Ovary (tissue), 7 donors: ENCODE measurements at regions not wholly inside any gene's neighbourhood (a gene's known extent, or its start where the extent isn't known, plus 50 kb on each side); places are given as distances from the start of the nearest gene placed in this dataset.

Experiments
- DNase-seq, 5 donors: peaks; one replicate each; pipeline ENCODE4 v3.0.0-alpha.2; 2019 to 2020
- H3K27ac ChIP-seq, 2 donors: fragments of 200-600 bp; one replicate each; pipeline versions ENCODE4 v1.5.1 to v1.8.0; 2019 to 2022
- H3K27me3 ChIP-seq: fragments of 200-600 bp; one replicate; pipeline ENCODE4 v1.8.0; 2022
- H3K36me3 ChIP-seq: fragments of 200-600 bp; sonication (generic); one replicate; pipeline ENCODE4 v1.5.1; 2019
- H3K4me1 ChIP-seq: one replicate; pipeline ENCODE4 v1.8.1; 2013; ENCODE audit warnings: mild to moderate bottlenecking, moderate library complexity; ENCODE audit not compliant: insufficient read depth
- H3K4me3 ChIP-seq: fragments of 200-600 bp; sonication (generic); one replicate; pipeline ENCODE4 v1.5.1; 2017
- H3K9me3 ChIP-seq, 2 donors: fragments of 200-600 bp in 1 of 2; sonication (generic) in 1 of 2; one replicate each; pipeline versions ENCODE4 v1.5.1 to v1.8.1; 2013 to 2019; ENCODE audit warnings: mild to moderate bottlenecking in 1 of 2, moderate library complexity in 1 of 2
- CTCF ChIP-seq, 3 donors: fragments of 450-650 bp in 2 of 3; fragments of 200-600 bp in 1 of 3; IDR thresholded peaks; one replicate each; pipeline versions ENCODE4 v1.5.1 to v1.8.0; 2016 to 2022; ENCODE audit warnings: antibody characterized with exemption in 3 of 3, mild to moderate bottlenecking in 1 of 3
- EP300 ChIP-seq: sonication (generic); formaldehyde crosslinking; IDR thresholded peaks from one replicate; pipeline ENCODE4 v1.6.1; 2017; ENCODE audit warnings: antibody characterized with exemption
- POLR2A ChIP-seq: fragments of 450-650 bp; IDR thresholded peaks from one replicate; pipeline ENCODE4 v1.6.1; 2017; ENCODE audit warnings: antibody characterized with exemption, mild to moderate bottlenecking, moderate library complexity
- WGBS, 3 donors: extraction: QIAGEN DNeasy Blood & Tissue Kit in 1 of 3; methylation state at CpG; one replicate each; pipeline versions ENCODE4 v1.1.5 to v1.1.7; 2013 to 2017; 5-methylcytosine and 5-hydroxymethylcytosine counted together
- intact Hi-C, 4 donors: fragments of 100-400 bp; cut with DNase I; formaldehyde crosslinking; loops; one replicate each; pipeline versions ENCODE4 v1.11.0 to v1.15.1; 2022 to 2023
- donor health status: DM: no; HTN: no; CAD: no; lungs with moderate emphysema.
- donor health status: DM: no; HTN: no; CAD: no.
- donor health status: Bipolar disorder and iron deficiency.
- donor health status: DM: no; HTN: no; CAD: no.
- donor health status: DM: yes; HTN: yes; CAD: no.

- H3K4me1 ChIP-seq: no peaks in the 10 kb centered on the region
- no peak for DNase-seq
- 89 to 92% (median 90%) methylated on average over 14 of the region's 14 CpGs for WGBS, 3 donors
- H3K27me3 ChIP-seq: no peaks in the 10 kb centered on the region
- H3K9me3 ChIP-seq: no peaks in the 10 kb centered on the region
- no peaks in the 10 kb centered on the region for H3K36me3 ChIP-seq
- no peak overlapping the region for H3K4me3 ChIP-seq
- TF ChIP-seq POLR2A (no peak), EP300 (no peak), CTCF (IDR thresholded peaks at IDR 0.05) (no peak)
- H3K27ac ChIP-seq: no peak overlapping the region
- intact Hi-C loops: no loop called here
Measured at GRCh38 chr3:69646287-69647067, 92.8 kb upstream of the MITF start.

- intact Hi-C loops: no loop called here
- TF ChIP-seq POLR2A (no peak), CTCF (IDR thresholded peaks at IDR 0.05) (no peak), EP300 (no peak)
- DNase-seq: no peak
- H3K9me3 ChIP-seq: no peaks in the 10 kb centered on the region
- no peak overlapping the region for H3K4me3 ChIP-seq
- no peak overlapping the region for H3K27ac ChIP-seq
- H3K36me3 ChIP-seq: no peaks in the 10 kb centered on the region
- H3K4me1 ChIP-seq: no peaks in the 10 kb centered on the region
- no peaks in the 10 kb centered on the region for H3K27me3 ChIP-seq
- 33 to 40% (median 37%) methylated on average over 5 of the region's 5 CpGs for WGBS, 3 donors
Measured at GRCh38 chr3:69642606-69643005, 96.7 kb upstream of the MITF start.

GRCh38 chr3:69639851-69640250, 99.4 kb upstream of the MITF start:
- Histone ChIP-seq H3K27me3 (no peaks in the 10 kb centered on the region), H3K36me3 (no peaks in the 10 kb centered on the region), H3K4me1 (no peaks in the 10 kb centered on the region), H3K4me3 (no peak overlapping the region), H3K27ac (no peak overlapping the region), H3K9me3 (no peaks in the 10 kb centered on the region)
- DNase-seq: no peak
- TF ChIP-seq CTCF (IDR thresholded peaks at IDR 0.05): no peak
- TF ChIP-seq EP300: no peak
- no peak for TF ChIP-seq POLR2A
- intact Hi-C loops: no loop called here
- 33 to 49% (median 47%) methylated on average over 1 of the region's 1 CpG for WGBS, 3 donors

GRCh38 chr3:69628951-69629350, 110.3 kb upstream of the MITF start:
- no peak overlapping the region for H3K4me3 ChIP-seq

More at GRCh38 chr3:69628951-69629350, 110.3 kb upstream of the MITF start:
- TF ChIP-seq EP300 (no peak), CTCF (IDR thresholded peaks at IDR 0.05) (no peak), POLR2A (no peak)
- no peaks in the 10 kb centered on the region for H3K27me3 ChIP-seq
- no peaks in the 10 kb centered on the region for H3K9me3 ChIP-seq
- no peaks in the 10 kb centered on the region for H3K4me1 ChIP-seq
- DNase-seq: no peak
- H3K36me3 ChIP-seq: no peaks in the 10 kb centered on the region
- no peak overlapping the region for H3K27ac ChIP-seq
- 1 to 5% (median 2%) methylated on average over 1 of the region's 1 CpG for WGBS, 3 donors
- intact Hi-C loops: no loop called here
